Natural killer cell treated with Interleukin-12 subunit alpha and Interleukin-12 subunit beta and Interleukin-15 and Interleukin-18, amount 100 ng/mL, for 72 hours (primary cell): ENCODE measurements at regions not wholly inside any gene's neighbourhood (a gene's known extent, or its start where the extent isn't known, plus 50 kb on each side); places are given as distances from the start of the nearest gene placed in this dataset.

ENCODE experiments used
- ATAC-seq, 2 donors: fragments of 150-1000 bp; cut with Tn5 transposase in 1 of 2; sonication (Bioruptor Pico), chemical (Tn5 transposase) in 1 of 2; 2 replicates each; pipeline ENCODE4 v1.10.0; 2021
- DNase-seq: peaks from one replicate; pipeline ENCODE4 v3.0.0; 2022; ENCODE audit warnings: low spot score
- H3K27ac Mint-ChIP-seq, 2 donors: 1 replicate in 1 of 2; 2 replicates in 1 of 2; pipeline ENCODE4 v1.8.0; 2022; ENCODE audit warnings: mixed read lengths in 2 of 2, mild to moderate bottlenecking in 1 of 2, moderate library complexity in 1 of 2
- H3K27me3 Mint-ChIP-seq, 2 donors: 1 replicate in 1 of 2; 2 replicates in 1 of 2; pipeline ENCODE4 v1.8.0; 2022; ENCODE audit warnings: mixed read lengths in 2 of 2
- H3K36me3 Mint-ChIP-seq: one replicate; pipeline ENCODE4 v1.8.0; 2022; ENCODE audit warnings: mixed read lengths
- H3K4me1 Mint-ChIP-seq, 2 donors: 1 replicate in 1 of 2; 2 replicates in 1 of 2; pipeline ENCODE4 v1.8.0; 2022; ENCODE audit warnings: low read depth in 2 of 2, mixed read lengths in 2 of 2, mild to moderate bottlenecking in 1 of 2
- H3K4me3 Mint-ChIP-seq: one replicate; pipeline ENCODE4 v1.8.0; 2022; ENCODE audit warnings: mixed read lengths
- H3K9me3 Mint-ChIP-seq: 2 replicates; pipeline ENCODE4 v1.8.0; 2022; ENCODE audit warnings: mixed read lengths

DNA sequence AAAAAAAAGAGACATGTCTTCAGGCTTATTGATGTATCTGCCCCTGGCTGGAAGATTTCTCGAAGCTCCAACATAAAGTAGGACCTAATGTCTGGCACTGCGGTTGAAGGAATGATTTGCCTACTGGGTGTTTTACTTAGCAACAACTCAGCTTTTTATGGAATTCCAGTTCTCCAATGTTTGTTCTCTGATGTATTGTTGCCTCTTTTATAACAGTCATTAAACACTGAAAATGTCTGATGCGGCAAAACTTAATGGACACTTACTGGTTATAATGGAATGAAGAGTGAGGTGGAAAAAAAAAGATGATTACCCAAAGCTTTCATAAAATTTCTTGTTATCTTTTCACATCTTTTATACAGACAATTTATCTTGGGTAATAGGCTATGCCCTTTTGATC lies 75.6 kb upstream of the ZFP42 start:
- H3K27ac Mint-ChIP-seq = no peak overlapping the region
- ATAC-seq = no peak
- H3K4me1 Mint-ChIP-seq = no peaks in the 10 kb centered on the region
- no peak overlapping the region for H3K4me3 Mint-ChIP-seq
- H3K9me3 Mint-ChIP-seq = peaks cover 3% of the 10 kb centered on the region
- H3K36me3 Mint-ChIP-seq = peaks cover 5% of the 10 kb centered on the region
- no peak for DNase-seq
- H3K27me3 Mint-ChIP-seq = no peaks in the 10 kb centered on the region

DNA sequence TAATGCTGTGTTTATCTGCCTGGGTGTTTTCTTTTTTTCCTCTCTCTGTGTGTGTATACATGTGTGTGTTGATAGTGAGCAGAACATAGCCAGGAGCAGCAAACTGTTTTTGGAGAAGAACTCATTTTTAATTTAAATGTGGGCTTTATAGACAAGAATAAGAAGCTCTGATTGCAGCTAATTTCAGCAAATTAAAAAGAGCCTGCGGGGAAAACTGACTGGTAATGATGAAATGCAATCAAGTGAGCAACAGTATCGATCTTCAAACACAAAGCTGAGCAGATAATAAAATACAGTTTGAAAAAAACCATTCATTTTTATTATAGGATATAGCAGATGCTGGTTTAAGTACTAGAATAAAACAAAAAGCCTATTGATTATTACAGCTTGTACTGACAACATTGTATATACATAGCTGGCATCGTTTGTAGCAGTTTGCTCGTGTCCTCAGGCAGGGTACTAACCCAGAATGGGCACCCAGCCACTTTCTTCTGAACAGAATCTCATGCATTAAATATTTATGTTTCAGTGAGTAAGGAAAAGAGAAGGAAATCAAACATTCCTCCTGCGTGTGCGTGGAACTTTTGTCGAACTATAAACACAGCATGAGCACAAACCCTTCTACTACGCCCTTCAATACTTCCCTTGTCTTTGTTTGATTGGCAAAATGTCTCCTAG lies 73.5 kb upstream of the ZFP42 start:
- H3K9me3 Mint-ChIP-seq = peaks cover 9% of the 10 kb centered on the region
- no peaks in the 10 kb centered on the region for H3K4me1 Mint-ChIP-seq
- no peak overlapping the region for H3K27ac Mint-ChIP-seq
- DNase-seq = no peak
- no peaks in the 10 kb centered on the region for H3K27me3 Mint-ChIP-seq
- no peak for ATAC-seq
- H3K4me3 Mint-ChIP-seq = no peak overlapping the region
- H3K36me3 Mint-ChIP-seq = peaks cover 17% of the 10 kb centered on the region

DNA sequence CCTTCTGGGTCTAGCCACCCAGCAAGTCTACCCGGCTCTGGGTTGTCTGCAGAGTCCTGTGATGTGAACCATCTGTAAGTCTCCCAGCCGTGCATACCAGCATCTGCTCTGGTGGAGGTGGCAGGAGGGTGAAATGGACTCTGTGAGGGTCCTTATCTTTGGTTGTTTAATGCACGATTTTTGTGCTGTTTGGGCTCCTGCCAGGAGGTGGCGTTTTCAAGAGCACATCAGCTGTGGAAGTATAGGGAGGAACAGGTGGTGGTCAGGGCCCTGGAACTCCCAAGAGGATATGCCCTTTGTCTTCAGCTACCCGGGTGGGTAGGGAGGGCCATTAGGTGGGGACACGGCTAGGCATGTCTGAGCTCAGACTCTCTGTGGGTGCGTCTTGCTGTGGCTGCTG lies 66.5 kb upstream of the ZFP42 start:
- Mint-ChIP-seq H3K9me3 (peaks cover 23% of the 10 kb centered on the region), H3K36me3 (peaks cover 24% of the 10 kb centered on the region), H3K4me3 (no peak overlapping the region), H3K27me3 (no peaks in the 10 kb centered on the region), H3K27ac (no peak overlapping the region), H3K4me1 (no peaks in the 10 kb centered on the region)
- ATAC-seq (no peak), DNase-seq (no peak)

DNA sequence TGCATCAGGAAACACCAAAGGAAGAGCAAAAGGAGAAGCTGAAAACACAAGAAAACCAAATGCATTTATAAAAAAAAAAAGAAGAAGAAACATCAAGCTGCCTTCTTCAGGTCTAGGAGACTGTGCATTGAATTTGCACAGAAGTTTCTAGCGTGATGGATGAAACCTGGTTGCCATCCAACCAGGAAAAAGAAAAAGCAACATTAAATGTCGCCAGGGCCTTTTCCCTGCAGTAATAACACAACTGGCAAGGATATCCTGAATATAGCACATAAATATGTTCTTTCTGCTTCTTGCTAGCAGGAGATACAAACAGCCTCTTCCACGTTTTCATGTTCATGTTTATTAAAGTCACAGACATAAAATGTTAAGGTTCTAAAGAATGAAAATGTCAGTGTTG lies 60.8 kb upstream of the ZFP42 start:
- no peaks in the 10 kb centered on the region for H3K4me1 Mint-ChIP-seq
- no peak overlapping the region for H3K4me3 Mint-ChIP-seq
- no peak for DNase-seq
- no peaks in the 10 kb centered on the region for H3K27me3 Mint-ChIP-seq
- no peak overlapping the region for H3K27ac Mint-ChIP-seq
- no peak for ATAC-seq
- peaks cover 13% of the 10 kb centered on the region for H3K36me3 Mint-ChIP-seq
- H3K9me3 Mint-ChIP-seq = peaks cover 13% of the 10 kb centered on the region

DNA sequence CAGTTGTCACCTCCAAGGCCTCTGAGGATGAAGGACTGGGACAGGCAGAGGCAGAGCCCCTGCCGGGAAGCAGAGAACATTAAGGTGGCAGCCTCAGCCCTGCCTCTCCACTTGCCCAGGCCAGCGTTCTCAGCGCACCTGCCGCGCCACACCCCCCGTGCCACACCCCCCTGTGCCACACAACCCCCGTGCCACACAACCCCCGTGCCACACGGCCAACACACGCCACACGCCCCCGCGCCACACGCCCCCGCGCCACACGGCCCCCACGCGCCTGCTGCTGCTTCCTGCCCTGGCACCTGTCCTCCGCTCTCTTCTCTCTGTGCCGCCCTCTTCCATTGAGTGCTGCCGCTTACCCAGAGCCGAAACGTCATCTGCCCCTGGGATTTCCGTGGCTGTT lies 58.0 kb upstream of the ZFP42 start:
- Mint-ChIP-seq H3K27ac (no peak overlapping the region), H3K27me3 (no peaks in the 10 kb centered on the region), H3K4me1 (no peaks in the 10 kb centered on the region), H3K4me3 (no peak overlapping the region), H3K9me3 (peaks cover 20% of the 10 kb centered on the region), H3K36me3 (peaks cover 13% of the 10 kb centered on the region)
- DNase-seq (no peak), ATAC-seq (peak in 1 of 2 donors; percentile 43)

DNA sequence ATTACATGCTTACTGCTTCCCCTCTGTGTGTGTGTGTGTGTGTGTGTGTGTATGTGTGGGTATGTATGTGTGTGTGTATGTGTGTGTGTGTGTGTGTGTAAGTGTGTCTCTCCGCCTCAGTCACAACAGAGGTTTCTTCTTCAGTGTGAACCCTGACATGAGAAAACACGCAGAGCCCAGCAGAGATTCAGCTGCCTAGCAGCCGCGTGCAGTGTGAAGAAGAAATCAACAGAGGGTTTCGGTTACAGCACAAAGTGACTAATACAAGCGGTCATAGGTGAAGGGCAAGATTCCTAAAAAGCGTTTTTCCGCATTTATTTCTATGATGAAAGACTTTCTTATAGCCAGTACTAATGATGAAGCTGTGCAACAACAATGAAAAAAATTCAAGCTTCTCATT lies 55.3 kb upstream of the ZFP42 start:
- no peak for DNase-seq
- no peaks in the 10 kb centered on the region for H3K27me3 Mint-ChIP-seq
- H3K4me1 Mint-ChIP-seq = no peaks in the 10 kb centered on the region
- H3K27ac Mint-ChIP-seq = no peak overlapping the region
- peaks cover 4% of the 10 kb centered on the region for H3K36me3 Mint-ChIP-seq
- ATAC-seq = no peak
- no peak overlapping the region for H3K4me3 Mint-ChIP-seq
- H3K9me3 Mint-ChIP-seq = peaks cover 22% of the 10 kb centered on the region

DNA sequence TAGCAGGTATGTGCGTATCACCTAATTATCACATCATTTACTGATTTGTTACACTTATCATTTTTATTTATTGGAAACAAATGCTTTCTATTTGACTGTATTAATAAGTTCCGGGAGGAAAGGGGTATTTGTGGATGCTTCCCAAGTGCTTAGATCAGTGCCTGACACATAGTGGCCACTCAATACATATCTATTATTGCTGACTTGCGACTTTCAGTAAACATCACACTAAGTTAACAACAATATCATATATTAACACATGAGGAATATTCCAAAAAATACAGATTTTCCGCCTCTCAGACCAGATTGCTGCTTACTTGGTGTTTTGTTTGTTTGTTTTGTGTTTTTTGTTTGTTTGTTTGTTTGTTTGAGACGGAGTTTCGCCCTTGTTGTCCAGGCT lies 52.6 kb upstream of the ZFP42 start:
- Mint-ChIP-seq H3K36me3 (peaks cover 5% of the 10 kb centered on the region), H3K9me3 (peaks cover 25% of the 10 kb centered on the region), H3K27ac (no peak overlapping the region), H3K27me3 (no peaks in the 10 kb centered on the region), H3K4me1 (no peaks in the 10 kb centered on the region), H3K4me3 (no peak overlapping the region)
- DNase-seq = no peak
- no peak for ATAC-seq

DNA sequence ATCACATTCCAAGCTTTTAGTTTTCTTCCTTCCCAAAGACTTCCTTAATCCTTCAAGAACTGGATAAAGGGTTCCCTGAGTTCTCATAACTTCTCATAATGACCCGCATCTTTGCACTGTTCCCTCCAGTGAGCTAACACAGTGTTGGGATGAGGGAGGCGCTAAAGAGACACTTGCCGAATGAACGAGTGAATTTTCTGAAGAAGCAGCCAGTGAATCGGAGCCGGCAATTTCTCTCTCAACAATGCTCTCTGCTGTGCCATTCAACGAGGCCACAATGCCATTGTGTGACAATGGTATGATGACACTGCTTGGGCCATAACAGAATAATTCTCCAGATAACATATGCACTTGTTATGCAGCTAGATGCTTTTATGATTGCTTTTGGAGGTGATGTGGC lies 51.4 kb upstream of the ZFP42 start:
- DNase-seq (no peak), ATAC-seq (no peak)
- Mint-ChIP-seq H3K36me3 (peaks cover 4% of the 10 kb centered on the region), H3K9me3 (peaks cover 26% of the 10 kb centered on the region), H3K4me1 (no peaks in the 10 kb centered on the region), H3K4me3 (no peak overlapping the region), H3K27ac (no peak overlapping the region), H3K27me3 (no peaks in the 10 kb centered on the region)
